SU-DHL-6 (cell line): ENCODE measurements at regions not wholly inside any gene's neighbourhood (a gene's known extent, or its start where the extent isn't known, plus 50 kb on each side); places are given as distances from the start of the nearest gene placed in this dataset.
"Not testable (repeated sequence)": the region's sequence is repeated elsewhere in the genome, so short reads cannot be mapped to it uniquely, and the experiment has no call there.

ENCODE experiments used
- H2AFZ ChIP-seq: fragments of 200-600 bp; sonication (generic); 2 replicates; pipeline ENCODE4 v1.6.1; 2014; ENCODE audit warnings: low read depth, mild to moderate bottlenecking, moderate library complexity, mixed read lengths, antibody characterized with exemption, low read length; ENCODE audit not compliant: severe bottlenecking
- H3F3A ChIP-seq: fragments of 200-600 bp; shearing (Covaris generic); 2 replicates; pipeline ENCODE4 v1.6.0; 2016; ENCODE audit warnings: antibody characterized with exemption, mild to moderate bottlenecking; ENCODE audit not compliant: insufficient read depth
- H3K27ac ChIP-seq: fragments of 200-600 bp; sonication (generic); 2 replicates; pipeline ENCODE4 v1.5.1; 2016; ENCODE audit warnings: low read depth, mild to moderate bottlenecking, low read length, moderate library complexity, mixed read lengths
- H3K27me3 ChIP-seq: fragments of 200-600 bp; sonication (generic), shearing (Covaris generic); 2 replicates; pipeline ENCODE4 v1.6.0; 2014; ENCODE audit warnings: mild to moderate bottlenecking, low read length
- H3K36me3 ChIP-seq: fragments of 200-600 bp; sonication (generic); 2 replicates; pipeline ENCODE4 v1.6.1; 2014; ENCODE audit warnings: mild to moderate bottlenecking, low read length, mixed read lengths
- H3K4me2 ChIP-seq: fragments of 300-600, 200-600 bp; shearing (Covaris generic), sonication (generic); 2 replicates; pipeline ENCODE4 v1.6.0; 2014; ENCODE audit warnings: low read length, low read depth, mild to moderate bottlenecking; ENCODE audit not compliant: poor library complexity, severe bottlenecking
- H3K4me3 ChIP-seq: fragments of 200-600 bp; sonication (generic); 2 replicates; pipeline ENCODE4 v1.5.1; 2014; ENCODE audit warnings: antibody characterized with exemption, low read length, mild to moderate bottlenecking, mixed read lengths; ENCODE audit not compliant: insufficient read depth, poor library complexity, severe bottlenecking
- H3K79me2 ChIP-seq: fragments of 200-600 bp; sonication (generic); 2 replicates; pipeline ENCODE4 v1.6.1; 2014; ENCODE audit warnings: mild to moderate bottlenecking, low read length, moderate library complexity; ENCODE audit not compliant: insufficient read depth
- H3K9ac ChIP-seq: fragments of 200-600 bp; sonication (generic); 2 replicates; pipeline ENCODE4 v1.7.0; 2014; ENCODE audit warnings: mild to moderate bottlenecking, low read length
- H3K9me2 ChIP-seq: fragments of 200-600 bp; sonication (generic); replicated peaks from 2 replicates; pipeline ENCODE4 v1.6.1; 2014; ENCODE audit warnings: low read length; ENCODE audit not compliant: insufficient read depth
- H3K9me3 ChIP-seq: fragments of 200-600 bp; sonication (generic); 2 replicates; pipeline ENCODE4 v1.6.1; 2014; ENCODE audit warnings: low read length, mixed read lengths; ENCODE audit not compliant: insufficient read depth
- H4K20me1 ChIP-seq: fragments of 200-600 bp; sonication (generic); 2 replicates; pipeline ENCODE4 v1.6.1; 2014; ENCODE audit warnings: low read depth, mild to moderate bottlenecking, antibody characterized with exemption, low read length, moderate library complexity, mixed read lengths
- CTCF ChIP-seq: fragments of 200-600 bp; sonication (generic); IDR thresholded peaks from one replicate; pipeline ENCODE4 v1.5.1; 2017; ENCODE audit warnings: antibody characterized with exemption, mild to moderate bottlenecking, low read length, moderate library complexity; ENCODE audit not compliant: insufficient read depth, poor library complexity, severe bottlenecking
- EZH2phosphoT487 ChIP-seq: fragments of 200-600 bp; sonication (generic), shearing (Covaris generic); conservative IDR thresholded peaks from 2 replicates; pipeline ENCODE4 v1.6.1; 2018; ENCODE audit warnings: mild to moderate bottlenecking, antibody characterized with exemption, low read length, moderate library complexity, mixed read lengths

DNA sequence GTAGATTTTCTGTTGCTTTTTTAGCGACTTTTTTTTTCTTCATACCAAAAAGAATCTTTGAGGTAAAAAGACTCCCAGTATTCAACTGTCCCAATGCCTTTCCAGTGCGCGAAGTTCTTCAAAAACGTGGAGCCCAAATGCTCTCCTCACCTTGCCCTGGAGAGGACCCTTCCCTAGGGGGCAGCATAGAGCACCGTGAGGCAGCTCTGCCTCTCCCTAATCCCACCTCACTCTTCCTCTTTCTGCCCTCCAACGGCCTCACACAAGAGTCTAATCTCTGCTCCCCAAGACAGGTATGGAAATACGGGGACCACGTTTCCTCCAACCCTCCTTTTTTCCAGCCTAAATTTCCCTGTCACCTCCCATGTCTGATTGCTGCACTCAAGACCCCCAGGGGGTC is 117.5 kb upstream of the ALX4 start:
- H3K4me2 ChIP-seq: no peak overlapping the region
- TF ChIP-seq EZH2phosphoT487 (no peak), CTCF (peak; percentile 24)
- H3K27ac ChIP-seq: no peak overlapping the region
- H3K9ac ChIP-seq: no peak overlapping the region
- no peaks in the 10 kb centered on the region for H3K9me2 ChIP-seq
- H3F3A ChIP-seq: no peaks in the 10 kb centered on the region
- no peak overlapping the region for H3K4me3 ChIP-seq
- no peaks in the 10 kb centered on the region for H3K9me3 ChIP-seq
- no peaks in the 10 kb centered on the region for H3K79me2 ChIP-seq
- no peak overlapping the region for H2AFZ ChIP-seq
- H3K36me3 ChIP-seq: no peaks in the 10 kb centered on the region
- no peaks in the 10 kb centered on the region for H4K20me1 ChIP-seq
- H3K27me3 ChIP-seq: no peaks in the 10 kb centered on the region

DNA sequence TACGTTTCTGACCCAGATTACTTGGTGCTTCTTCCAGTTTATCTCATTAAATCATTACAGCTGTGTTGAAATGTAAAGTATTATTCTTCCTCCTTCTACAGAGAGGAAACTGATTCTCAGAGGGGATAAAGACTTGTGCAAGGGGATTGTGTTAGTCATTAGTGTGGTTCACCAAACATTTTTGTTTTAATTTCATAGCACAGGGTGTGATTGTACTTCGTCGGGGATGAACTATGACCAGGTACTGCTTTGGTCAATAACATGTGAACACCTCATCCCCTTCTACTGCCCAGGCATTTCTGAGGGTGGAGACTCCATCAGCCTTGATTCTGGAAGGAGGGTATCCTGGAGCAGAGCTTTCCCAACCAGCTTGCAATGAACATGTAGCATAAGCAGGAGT is 120.2 kb upstream of the ALX4 start:
- H3K9ac ChIP-seq: no peak overlapping the region
- H3K36me3 ChIP-seq: no peaks in the 10 kb centered on the region
- no peaks in the 10 kb centered on the region for H3K9me2 ChIP-seq
- H2AFZ ChIP-seq: no peak overlapping the region
- no peaks in the 10 kb centered on the region for H3K79me2 ChIP-seq
- H3K9me3 ChIP-seq: no peaks in the 10 kb centered on the region
- H3K27ac ChIP-seq: no peak overlapping the region
- H3K27me3 ChIP-seq: no peaks in the 10 kb centered on the region
- no peaks in the 10 kb centered on the region for H3F3A ChIP-seq
- no peak overlapping the region for H3K4me2 ChIP-seq
- TF ChIP-seq EZH2phosphoT487 (no peak), CTCF (no peak)
- no peak overlapping the region for H3K4me3 ChIP-seq
- no peaks in the 10 kb centered on the region for H4K20me1 ChIP-seq

DNA sequence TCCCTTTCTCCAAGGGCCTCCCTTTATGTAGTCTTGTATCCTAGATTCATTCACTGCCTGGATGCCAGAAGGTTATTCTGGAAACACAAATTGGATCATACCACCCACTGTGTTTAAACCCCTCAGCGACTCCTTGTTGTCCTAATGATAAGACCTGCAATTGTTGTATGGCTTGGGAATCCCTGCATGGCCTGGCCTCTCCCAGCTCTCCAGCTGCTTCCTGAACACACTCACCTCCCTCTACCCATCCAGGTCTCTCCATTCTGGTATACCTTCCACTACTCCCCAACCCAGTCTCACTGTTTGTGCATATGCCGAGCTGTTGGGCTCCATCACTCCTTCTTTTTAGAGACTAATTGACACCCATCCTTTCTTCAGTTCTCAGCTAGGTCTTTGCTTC is 124.3 kb upstream of the ALX4 start:
- H3K27me3 ChIP-seq: no peaks in the 10 kb centered on the region
- no peaks in the 10 kb centered on the region for H3F3A ChIP-seq
- H3K36me3 ChIP-seq: no peaks in the 10 kb centered on the region
- no peaks in the 10 kb centered on the region for H4K20me1 ChIP-seq
- H3K9me3 ChIP-seq: no peaks in the 10 kb centered on the region
- H3K4me3 ChIP-seq: no peak overlapping the region
- no peak overlapping the region for H3K9ac ChIP-seq
- TF ChIP-seq CTCF: no peak
- TF ChIP-seq EZH2phosphoT487: no peak
- no peak overlapping the region for H3K27ac ChIP-seq
- no peaks in the 10 kb centered on the region for H3K9me2 ChIP-seq
- no peak overlapping the region for H3K4me2 ChIP-seq
- no peaks in the 10 kb centered on the region for H3K79me2 ChIP-seq
- no peak overlapping the region for H2AFZ ChIP-seq

GRCh38 chr11:44437122-44437521 is 127.2 kb upstream of the ALX4 start:
- no peak for TF ChIP-seq EZH2phosphoT487
- no peak for TF ChIP-seq CTCF
- Histone ChIP-seq H4K20me1 (no peaks in the 10 kb centered on the region), H3K4me3 (no peak overlapping the region), H3F3A (no peaks in the 10 kb centered on the region), H3K4me2 (no peak overlapping the region), H3K9ac (no peak overlapping the region), H3K9me3 (no peaks in the 10 kb centered on the region), H3K36me3 (no peaks in the 10 kb centered on the region), H3K27ac (no peak overlapping the region), H3K27me3 (no peaks in the 10 kb centered on the region), H2AFZ (no peak overlapping the region), H3K79me2 (no peaks in the 10 kb centered on the region), H3K9me2 (no peaks in the 10 kb centered on the region)

GRCh38 chr11:44442893-44443673 is 122.4 kb upstream of the CD82 start:
- H3K36me3 ChIP-seq, H4K20me1 ChIP-seq, H3K4me2 ChIP-seq, H3F3A ChIP-seq, H3K27me3 ChIP-seq, H3K9me3 ChIP-seq, H2AFZ ChIP-seq, H3K9me2 ChIP-seq, H3K4me3 ChIP-seq, H3K9ac ChIP-seq, H3K27ac ChIP-seq, H3K79me2 ChIP-seq: not testable (repeated sequence)
